ENCODE measurements at regions not wholly inside any gene's neighbourhood (a gene's known extent, or its start where the extent isn't known, plus 50 kb on each side); places are given as distances from the start of the nearest gene placed in this dataset.

- H3K9me3 Mint-ChIP-seq (ENCODE audit: unreplicated experiment): no peaks in the 10 kb centered on the region
- CTCF ChIA-PET: no interaction called here
- no peak for DNase-seq (ENCODE audit: unreplicated experiment)
- H3K27me3 Mint-ChIP-seq (ENCODE audit: insufficient read depth, unreplicated experiment): no peaks in the 10 kb centered on the region
- intact Hi-C loops (cut with micrococcal nuclease): no loop called here
- no peak overlapping the region for H3K4me3 Mint-ChIP-seq (ENCODE audit: unreplicated experiment)
- H3K27ac Mint-ChIP-seq (ENCODE audit: low read depth, unreplicated experiment): no peak overlapping the region
- POLR2A ChIA-PET: no interaction called here
- TF ChIP-seq CTCF (IDR thresholded peaks at IDR 0.05; ENCODE audit: unreplicated experiment): no peak
- no TSS peak for BruUV-seq (replicated peaks)
- no peaks in the 10 kb centered on the region for H3K36me3 Mint-ChIP-seq (ENCODE audit: insufficient read depth, unreplicated experiment)
- no peaks in the 10 kb centered on the region for H3K4me1 Mint-ChIP-seq (ENCODE audit: insufficient read depth, unreplicated experiment)
These were observed 51.3 kb upstream of the EIF2S2 start for GRCh38 chr20:34163307-34163706.

GRCh38 chr20:34164381-34164984, 52.4 kb upstream of the EIF2S2 start:
- H3K4me3 Mint-ChIP-seq (ENCODE audit: unreplicated experiment): no peak overlapping the region
- no peak overlapping the region for H3K27ac Mint-ChIP-seq (ENCODE audit: low read depth, unreplicated experiment)
- H3K9me3 Mint-ChIP-seq (ENCODE audit: unreplicated experiment): no peaks in the 10 kb centered on the region
- no peak for DNase-seq (ENCODE audit: unreplicated experiment)
- H3K4me1 Mint-ChIP-seq (ENCODE audit: insufficient read depth, unreplicated experiment): no peaks in the 10 kb centered on the region
- intact Hi-C loops (cut with micrococcal nuclease): no loop called here
- no TSS peak for BruUV-seq (replicated peaks)
- POLR2A ChIA-PET: no interaction called here
- H3K36me3 Mint-ChIP-seq (ENCODE audit: insufficient read depth, unreplicated experiment): no peaks in the 10 kb centered on the region
- CTCF ChIA-PET: interaction anchor here (0.6 kb wide), 1 partner anchor 596 kb away, joined by 3 read pairs; no protein-coding TSS in a partner anchor
- no peak for TF ChIP-seq CTCF (IDR thresholded peaks at IDR 0.05; ENCODE audit: unreplicated experiment)
- no peaks in the 10 kb centered on the region for H3K27me3 Mint-ChIP-seq (ENCODE audit: insufficient read depth, unreplicated experiment)

GRCh38 chr20:34165018-34165619, 53.1 kb upstream of the EIF2S2 start:
- Mint-ChIP-seq H3K27me3 (ENCODE audit: insufficient read depth, unreplicated experiment) (no peaks in the 10 kb centered on the region), H3K4me1 (ENCODE audit: insufficient read depth, unreplicated experiment) (no peaks in the 10 kb centered on the region), H3K9me3 (ENCODE audit: unreplicated experiment) (no peaks in the 10 kb centered on the region), H3K4me3 (ENCODE audit: unreplicated experiment) (no peak overlapping the region), H3K27ac (ENCODE audit: low read depth, unreplicated experiment) (no peak overlapping the region), H3K36me3 (ENCODE audit: insufficient read depth, unreplicated experiment) (no peaks in the 10 kb centered on the region)
- no TSS peak for BruUV-seq (replicated peaks)
- no peak for TF ChIP-seq CTCF (IDR thresholded peaks at IDR 0.05; ENCODE audit: unreplicated experiment)
- intact Hi-C loops (cut with micrococcal nuclease): no loop called here
- ChIA-PET CTCF (interaction anchor here (0.7 kb wide), 1 partner anchor 911 kb away, joined by 7 read pairs; no protein-coding TSS in a partner anchor), POLR2A (interaction anchor here (0.6 kb wide), 1 partner anchor 13 kb away, joined by 3 read pairs; no protein-coding TSS in a partner anchor)
- no peak for DNase-seq (ENCODE audit: unreplicated experiment)

- no peaks in the 10 kb centered on the region for H3K9me3 Mint-ChIP-seq (ENCODE audit: unreplicated experiment)
- no peak overlapping the region for H3K4me3 Mint-ChIP-seq (ENCODE audit: unreplicated experiment)
- no peak for DNase-seq (ENCODE audit: unreplicated experiment)
- intact Hi-C loops (cut with micrococcal nuclease): no loop called here
- H3K36me3 Mint-ChIP-seq (ENCODE audit: insufficient read depth, unreplicated experiment): no peaks in the 10 kb centered on the region
- no peak for TF ChIP-seq CTCF (IDR thresholded peaks at IDR 0.05; ENCODE audit: unreplicated experiment)
- H3K4me1 Mint-ChIP-seq (ENCODE audit: insufficient read depth, unreplicated experiment): no peaks in the 10 kb centered on the region
- H3K27me3 Mint-ChIP-seq (ENCODE audit: insufficient read depth, unreplicated experiment): no peaks in the 10 kb centered on the region
- ChIA-PET POLR2A (no interaction called here), CTCF (no interaction called here)
- no TSS peak for BruUV-seq (replicated peaks)
- no peak overlapping the region for H3K27ac Mint-ChIP-seq (ENCODE audit: low read depth, unreplicated experiment)
These were observed 59.6 kb upstream of the EIF2S2 start for GRCh38 chr20:34171640-34172039.

Data from MCF 10A (cell line).